Endodermal cell (in vitro differentiated cells): ENCODE measurements at regions not wholly inside any gene's neighbourhood (a gene's known extent, or its start where the extent isn't known, plus 50 kb on each side); places are given as distances from the start of the nearest gene placed in this dataset.

Source experiments
- DNase-seq: peaks from one replicate; pipeline ENCODE4 v3.0.0-alpha.2; 2017
- H3K27ac ChIP-seq: 2 replicates; pipeline ENCODE4 v1.5.1; 2013; ENCODE audit warnings: mild to moderate bottlenecking, low read depth, low read length, moderate library complexity
- H3K27me3 ChIP-seq: 2 replicates; pipeline ENCODE4 v1.6.1; 2013; ENCODE audit warnings: mild to moderate bottlenecking, low read length, moderate library complexity; ENCODE audit not compliant: insufficient read depth, control insufficient read depth, poor library complexity, severe bottlenecking
- H3K36me3 ChIP-seq: 2 replicates; pipeline ENCODE4 v1.7.0; 2013; ENCODE audit warnings: mild to moderate bottlenecking, low read length, moderate library complexity; ENCODE audit not compliant: control insufficient read depth, insufficient read depth
- H3K4me1 ChIP-seq: one replicate; pipeline ENCODE4 v1.7.0; 2013; ENCODE audit warnings: low read length; ENCODE audit not compliant: control insufficient read depth, insufficient read depth
- H3K4me3 ChIP-seq: 2 replicates; pipeline ENCODE4 v1.5.1; 2013; ENCODE audit warnings: mild to moderate bottlenecking, low read length, moderate library complexity
- H3K9ac ChIP-seq: 2 replicates; pipeline ENCODE4 v1.6.1; 2013; ENCODE audit warnings: mild to moderate bottlenecking, low read length, moderate library complexity; ENCODE audit not compliant: poor library complexity, severe bottlenecking; ENCODE audit errors: extremely low read depth
- H3K9me3 ChIP-seq: 2 replicates; pipeline ENCODE4 v1.6.1; 2013; ENCODE audit warnings: mild to moderate bottlenecking, low read length, moderate library complexity; ENCODE audit not compliant: control insufficient read depth
- H3K27ac Mint-ChIP-seq: 2 replicates; pipeline ENCODE4 v1.8.0; 2020; ENCODE audit warnings: mixed read lengths
- H3K27me3 Mint-ChIP-seq: 2 replicates; pipeline ENCODE4 v1.8.0; 2021; ENCODE audit warnings: mild to moderate bottlenecking, mixed read lengths; ENCODE audit not compliant: insufficient read depth
- H3K36me3 Mint-ChIP-seq: 2 replicates; pipeline ENCODE4 v1.8.0; 2020; ENCODE audit warnings: low read depth, mixed read lengths
- H3K4me1 Mint-ChIP-seq: 2 replicates; pipeline ENCODE4 v1.8.0; 2020; ENCODE audit warnings: mixed read lengths
- H3K4me3 Mint-ChIP-seq: 2 replicates; pipeline ENCODE4 v1.8.0; 2020; ENCODE audit warnings: mild to moderate bottlenecking, moderate library complexity, mixed read lengths
- H3K9me3 Mint-ChIP-seq: 2 replicates; pipeline ENCODE4 v1.8.0; 2020; ENCODE audit warnings: mild to moderate bottlenecking, mixed read lengths
- CTCF ChIP-seq: fragments of 200-600 bp; sonication (generic); conservative IDR thresholded peaks from 2 replicates; pipeline ENCODE4 v1.5.0; 2021; ENCODE audit warnings: antibody characterized with exemption, mild to moderate bottlenecking
- WGBS, 2 experiments: methylation state at CpG; one replicate each; pipeline versions ENCODE4 v1.1.5 to v1.1.7; 2013; ENCODE audit warnings: missing lambda C conversion rate in 2 of 2, mixed read lengths in 1 of 2; ENCODE audit not compliant: insufficient coverage in 1 of 2, insufficient read length in 1 of 2; 5-methylcytosine and 5-hydroxymethylcytosine counted together

DNA sequence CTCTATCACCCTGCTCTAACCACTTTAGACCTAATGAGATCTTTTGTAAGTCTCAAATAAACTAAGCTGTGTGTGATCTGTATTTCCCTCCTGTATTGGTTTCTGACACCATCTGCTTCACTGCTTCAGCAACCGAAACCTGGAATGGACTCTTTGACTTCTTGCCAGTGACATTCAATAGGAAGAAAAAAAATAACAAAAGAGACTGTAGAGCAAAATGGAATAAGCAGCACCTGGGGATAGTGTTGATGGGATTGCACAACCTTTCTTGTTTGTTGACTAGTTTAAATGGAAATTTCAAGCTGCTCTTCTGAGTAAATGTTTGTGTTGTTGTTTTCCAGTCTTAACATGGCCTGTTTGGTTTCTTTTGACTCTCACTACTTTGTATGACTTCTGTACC lies 888.6 kb upstream of the SEL1L start:
- Histone ChIP-seq H3K4me1 (peaks cover 6% of the 10 kb centered on the region), H3K27me3 (no peaks in the 10 kb centered on the region), H3K9me3 (peaks cover 34% of the 10 kb centered on the region), H3K36me3 (no peaks in the 10 kb centered on the region), H3K9ac (no peak overlapping the region), H3K27ac (no peak overlapping the region), H3K4me3 (peak overlapping the region; percentile 51)
- peaks cover 20% of the 10 kb centered on the region for H3K9me3 Mint-ChIP-seq
- H3K4me1 Mint-ChIP-seq: peaks cover 25% of the 10 kb centered on the region
- no peaks in the 10 kb centered on the region for H3K27me3 Mint-ChIP-seq
- TF ChIP-seq CTCF: no peak
- no peak for DNase-seq
- no peak overlapping the region for H3K4me3 Mint-ChIP-seq
- no peak overlapping the region for H3K27ac Mint-ChIP-seq
- H3K36me3 Mint-ChIP-seq: peaks cover 2% of the 10 kb centered on the region
- WGBS, 2 experiments: 91 to 100% methylated on average over 1 of the region's 1 CpG

DNA sequence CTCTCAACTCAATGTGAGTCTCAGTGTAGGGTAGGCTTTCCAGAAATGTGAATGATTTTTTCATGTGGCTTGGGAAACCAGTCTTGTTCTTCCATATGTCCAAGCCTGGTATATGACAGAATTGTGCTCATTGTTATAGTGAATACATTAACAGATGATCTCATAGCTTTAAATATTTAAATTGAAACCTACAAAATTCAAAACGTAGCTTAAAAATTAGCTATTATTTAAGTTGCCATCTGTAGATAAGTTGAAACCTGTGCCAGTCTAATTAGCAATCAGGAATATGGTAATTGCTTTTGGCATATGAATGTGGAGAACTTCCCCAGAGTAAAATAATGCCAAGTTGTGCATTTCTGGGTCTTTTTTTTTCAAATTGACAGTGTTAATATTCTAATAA lies 891.6 kb upstream of the SEL1L start:
- no peak for DNase-seq
- Histone ChIP-seq H3K9me3 (peaks cover 14% of the 10 kb centered on the region), H3K4me1 (peaks cover 6% of the 10 kb centered on the region), H3K9ac (no peak overlapping the region), H3K27me3 (no peaks in the 10 kb centered on the region), H3K36me3 (no peaks in the 10 kb centered on the region), H3K4me3 (no peak overlapping the region), H3K27ac (no peak overlapping the region)
- Mint-ChIP-seq H3K27me3 (no peaks in the 10 kb centered on the region), H3K4me1 (peaks cover 22% of the 10 kb centered on the region), H3K27ac (no peak overlapping the region), H3K9me3 (peaks cover 6% of the 10 kb centered on the region), H3K36me3 (no peaks in the 10 kb centered on the region), H3K4me3 (no peak overlapping the region)
- no peak for TF ChIP-seq CTCF
- 93% methylated on average over 1 of the region's 1 CpG; no CpG with 5 or more reads in 1 of the 2 experiments for WGBS, 2 experiments

DNA sequence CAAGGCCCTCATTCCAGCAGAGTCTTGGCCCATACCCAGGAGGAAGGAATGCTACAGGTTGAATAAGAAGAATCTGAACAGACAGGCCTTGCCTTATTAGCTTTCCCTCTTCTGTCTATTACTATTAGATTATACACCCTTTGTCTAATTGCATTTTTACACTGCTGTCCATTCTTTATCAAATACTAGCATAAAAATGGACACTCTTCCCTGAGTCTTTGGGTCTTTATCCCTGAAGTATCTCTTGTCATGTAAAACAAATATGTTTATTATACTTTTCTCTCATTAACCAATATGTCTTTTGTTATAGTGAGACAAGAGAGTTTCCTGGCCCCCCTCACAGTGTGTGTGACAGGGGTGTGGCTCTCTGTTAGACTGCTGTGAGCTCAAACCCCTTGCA lies 897.4 kb upstream of the SEL1L start:
- Histone ChIP-seq H3K27ac (no peak overlapping the region), H3K36me3 (no peaks in the 10 kb centered on the region), H3K9ac (no peak overlapping the region), H3K9me3 (no peaks in the 10 kb centered on the region), H3K4me3 (no peak overlapping the region), H3K4me1 (no peaks in the 10 kb centered on the region), H3K27me3 (no peaks in the 10 kb centered on the region)
- peaks cover 6% of the 10 kb centered on the region for H3K9me3 Mint-ChIP-seq
- H3K4me1 Mint-ChIP-seq: no peaks in the 10 kb centered on the region
- H3K27me3 Mint-ChIP-seq: no peaks in the 10 kb centered on the region
- H3K27ac Mint-ChIP-seq: no peak overlapping the region
- DNase-seq: no peak
- no peak overlapping the region for H3K4me3 Mint-ChIP-seq
- H3K36me3 Mint-ChIP-seq: no peaks in the 10 kb centered on the region
- no peak for TF ChIP-seq CTCF
